ENCODE measurements at regions not wholly inside any gene's neighbourhood (a gene's known extent, or its start where the extent isn't known, plus 50 kb on each side); places are given as distances from the start of the nearest gene placed in this dataset.
A peak's percentile ranks its signal among the peaks of the same experiment; 100 is the strongest.

DNA sequence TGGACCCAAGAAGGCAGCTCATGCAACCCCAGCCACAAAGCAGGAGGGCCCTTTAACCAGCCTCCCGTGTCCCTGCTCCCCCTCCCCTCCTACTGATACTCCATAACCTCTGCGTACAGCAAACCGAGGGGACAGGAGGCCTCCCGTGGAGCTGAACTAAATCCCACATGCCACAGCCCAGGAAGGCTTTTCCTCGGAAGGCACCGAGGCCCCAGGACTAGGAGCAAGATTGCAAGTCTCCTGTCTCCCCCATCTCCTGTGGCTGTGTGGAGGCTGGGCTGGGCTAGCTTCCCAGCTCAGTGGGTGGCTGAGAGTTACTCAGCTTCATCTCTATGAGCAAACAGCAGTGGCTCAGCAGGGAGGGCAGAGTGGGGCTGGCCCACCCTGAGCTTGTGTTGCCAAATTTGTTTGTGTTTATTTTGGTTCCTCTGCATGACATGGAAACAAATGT lies 62.7 kb upstream of the NECTIN1 start:
- peak; percentile 93 for DNase-seq
- no peak overlapping the region for H3K4me3 ChIP-seq
- H3K36me3 ChIP-seq (ENCODE audit: low read depth), result no peaks in the 10 kb centered on the region
- peak overlapping the region; percentile 61 for H3K27ac ChIP-seq
- H3K27me3 ChIP-seq (replicated peaks; ENCODE audit: insufficient read depth), result no peaks in the 10 kb centered on the region; the same call in 1 of the 2 replicates
- no peak for TF ChIP-seq EZH2 (IDR thresholded peaks at IDR 0.05; ENCODE audit: insufficient read depth, poor library complexity, severe bottlenecking)
- 45 to 47% methylated on average over 6 of the region's 6 CpGs for WGBS, 2 experiments (ENCODE audit: low coverage in 1 of 2, low lambda C conversion rate in 2 of 2, missing lambda C conversion rate in 2 of 2)
- in situ Hi-C loops (cut with MboI), result no loop called here
- peaks cover 39% of the 10 kb centered on the region for H3K4me1 ChIP-seq (ENCODE audit: insufficient read depth)
- H3K9me3 ChIP-seq (ENCODE audit: low read depth), result no peaks in the 10 kb centered on the region
- no peaks in the 10 kb centered on the region for H3K79me2 ChIP-seq (ENCODE audit: insufficient read depth)
- H3K4me2 ChIP-seq (ENCODE audit: unreplicated experiment), result peak overlapping the region; percentile 46
- H3K9ac ChIP-seq, result peak overlapping the region; percentile 40; the same call in 1 of the 2 replicates
- H4K20me1 ChIP-seq (ENCODE audit: insufficient read depth), result no peaks in the 10 kb centered on the region
- no peaks in the 10 kb centered on the region for H3K9me2 ChIP-seq (ENCODE audit: insufficient read depth)
- H3F3A ChIP-seq (ENCODE audit: insufficient read depth), result peaks cover 22% of the 10 kb centered on the region
- H2AFZ ChIP-seq, result no peak overlapping the region

DNA sequence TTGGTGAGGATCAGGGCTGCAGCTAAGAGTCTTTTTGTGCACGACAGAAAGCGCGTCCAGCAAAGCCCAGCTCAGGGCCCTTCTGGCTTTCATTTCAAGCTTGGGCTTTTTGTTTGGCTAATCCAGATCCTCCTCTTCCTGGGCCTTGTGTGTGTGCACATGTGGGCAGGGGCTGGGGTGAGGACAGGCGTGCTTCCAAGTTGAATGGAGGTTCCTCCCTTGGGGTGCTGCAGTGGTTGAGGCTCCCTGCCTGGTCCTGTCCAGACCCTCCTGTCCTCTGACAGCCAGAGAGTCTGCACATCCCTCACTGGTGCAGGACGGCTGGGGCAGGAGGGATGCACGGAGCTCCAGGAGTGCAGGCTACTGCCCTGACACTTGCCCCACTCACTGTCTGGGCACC lies 62.0 kb upstream of the NECTIN1 start:
- H3K79me2 ChIP-seq (ENCODE audit: insufficient read depth), result no peaks in the 10 kb centered on the region
- WGBS, 2 experiments (ENCODE audit: low coverage in 1 of 2, low lambda C conversion rate in 2 of 2, missing lambda C conversion rate in 2 of 2), result 78 to 79% methylated on average over 5 to 6 of the region's 6 CpGs
- H3K27me3 ChIP-seq (replicated peaks; ENCODE audit: insufficient read depth), result no peaks in the 10 kb centered on the region; the same call in 1 of the 2 replicates
- DNase-seq, result no peak
- no peak overlapping the region for H3K27ac ChIP-seq
- no peak overlapping the region for H3K9ac ChIP-seq
- no peaks in the 10 kb centered on the region for H3K36me3 ChIP-seq (ENCODE audit: low read depth)
- H3K9me2 ChIP-seq (ENCODE audit: insufficient read depth), result no peaks in the 10 kb centered on the region
- in situ Hi-C loops (cut with MboI), result no loop called here
- no peaks in the 10 kb centered on the region for H4K20me1 ChIP-seq (ENCODE audit: insufficient read depth)
- H3K4me3 ChIP-seq, result no peak overlapping the region
- H3K4me1 ChIP-seq (ENCODE audit: insufficient read depth), result peaks cover 39% of the 10 kb centered on the region
- no peak overlapping the region for H3K4me2 ChIP-seq (ENCODE audit: unreplicated experiment)
- TF ChIP-seq EZH2phosphoT487 (IDR thresholded peaks at IDR 0.05; ENCODE audit: insufficient read depth, low read depth), result no peak
- no peak for TF ChIP-seq EZH2 (IDR thresholded peaks at IDR 0.05; ENCODE audit: insufficient read depth, poor library complexity, severe bottlenecking)
- H2AFZ ChIP-seq, result no peak overlapping the region
- H3K9me3 ChIP-seq (ENCODE audit: low read depth), result no peaks in the 10 kb centered on the region
- H3F3A ChIP-seq (ENCODE audit: insufficient read depth), result peaks cover 22% of the 10 kb centered on the region

DNA sequence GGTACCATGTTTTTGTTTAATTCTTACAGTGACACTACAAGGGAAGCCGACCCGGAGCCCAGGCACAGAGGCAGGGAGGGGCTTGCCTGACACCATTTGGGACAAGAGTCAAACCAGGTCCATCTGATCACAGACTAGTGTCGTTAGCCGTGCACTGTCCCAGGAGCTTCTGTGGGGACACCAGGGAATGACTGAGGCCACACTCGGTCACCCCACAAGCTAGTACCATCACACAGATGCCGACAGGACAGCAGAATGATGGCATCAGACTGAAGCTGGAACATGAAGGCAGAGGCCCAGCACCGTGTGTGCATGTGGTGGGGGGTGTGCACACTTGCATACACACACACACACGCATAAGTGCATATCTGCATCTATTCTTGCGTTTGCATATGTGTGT lies 61.5 kb upstream of the NECTIN1 start:
- Histone ChIP-seq H3K27me3 (replicated peaks; ENCODE audit: insufficient read depth) (no peaks in the 10 kb centered on the region; the same call in 1 of the 2 replicates), H3K4me1 (ENCODE audit: insufficient read depth) (peaks cover 36% of the 10 kb centered on the region), H3K4me3 (no peak overlapping the region), H3K9ac (no peak overlapping the region), H3K9me3 (ENCODE audit: low read depth) (no peaks in the 10 kb centered on the region), H3F3A (ENCODE audit: insufficient read depth) (peaks cover 18% of the 10 kb centered on the region), H3K27ac (no peak overlapping the region), H4K20me1 (ENCODE audit: insufficient read depth) (no peaks in the 10 kb centered on the region), H3K79me2 (ENCODE audit: insufficient read depth) (no peaks in the 10 kb centered on the region), H3K9me2 (ENCODE audit: insufficient read depth) (no peaks in the 10 kb centered on the region), H3K36me3 (ENCODE audit: low read depth) (no peaks in the 10 kb centered on the region), H3K4me2 (ENCODE audit: unreplicated experiment) (no peak overlapping the region), H2AFZ (no peak overlapping the region)
- in situ Hi-C loops (cut with MboI), result no loop called here
- 82 to 83% methylated on average over 9 of the region's 9 CpGs for WGBS, 2 experiments (ENCODE audit: low coverage in 1 of 2, low lambda C conversion rate in 2 of 2, missing lambda C conversion rate in 2 of 2)
- no peak for TF ChIP-seq EZH2 (IDR thresholded peaks at IDR 0.05; ENCODE audit: insufficient read depth, poor library complexity, severe bottlenecking)
- TF ChIP-seq EZH2phosphoT487 (IDR thresholded peaks at IDR 0.05; ENCODE audit: insufficient read depth, low read depth), result no peak
- DNase-seq, result no peak

DNA sequence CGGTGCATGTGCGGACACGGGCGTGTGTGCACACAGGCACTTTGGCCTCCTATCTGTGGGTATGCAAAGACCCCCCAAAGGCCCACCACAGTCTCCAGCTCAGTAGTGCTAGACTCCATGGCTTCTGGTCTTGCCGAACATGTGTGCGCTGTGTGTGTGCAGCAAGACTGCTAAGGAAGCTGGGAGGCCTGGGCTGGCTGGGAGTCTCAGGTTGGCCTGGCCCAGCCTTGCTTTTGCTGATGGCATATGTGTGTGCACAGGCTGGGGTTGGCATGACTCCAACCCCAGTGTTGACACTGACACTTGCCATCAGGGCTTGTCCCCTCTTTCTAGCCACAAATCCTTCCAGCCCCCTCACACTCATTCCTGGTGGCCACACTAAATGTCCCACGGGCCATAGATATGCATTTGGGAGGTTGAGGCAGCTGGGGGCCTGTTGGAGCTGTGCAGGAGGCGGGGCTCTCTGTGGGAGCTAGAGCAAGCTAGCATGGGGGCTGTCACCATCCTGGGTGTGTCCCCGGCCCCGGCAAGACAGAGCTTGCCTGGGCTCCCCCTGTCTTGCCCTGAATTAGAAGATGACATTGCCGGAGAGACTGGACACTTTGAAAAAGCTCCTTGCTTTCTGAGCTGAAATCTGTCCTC lies 60.9 kb upstream of the NECTIN1 start:
- in situ Hi-C loops (cut with MboI), result no loop called here
- no peaks in the 10 kb centered on the region for H3K9me3 ChIP-seq (ENCODE audit: low read depth)
- H3K4me3 ChIP-seq, result no peak overlapping the region
- H3K9ac ChIP-seq, result no peak overlapping the region
- no peaks in the 10 kb centered on the region; the same call in 1 of the 2 replicates for H3K27me3 ChIP-seq (replicated peaks; ENCODE audit: insufficient read depth)
- peaks cover 32% of the 10 kb centered on the region for H3K4me1 ChIP-seq (ENCODE audit: insufficient read depth)
- no peaks in the 10 kb centered on the region for H3K36me3 ChIP-seq (ENCODE audit: low read depth)
- no peaks in the 10 kb centered on the region for H3K9me2 ChIP-seq (ENCODE audit: insufficient read depth)
- H3K27ac ChIP-seq, result no peak overlapping the region
- H3F3A ChIP-seq (ENCODE audit: insufficient read depth), result peaks cover 15% of the 10 kb centered on the region
- no peak overlapping the region for H3K4me2 ChIP-seq (ENCODE audit: unreplicated experiment)
- H3K79me2 ChIP-seq (ENCODE audit: insufficient read depth), result no peaks in the 10 kb centered on the region
- DNase-seq, result no peak
- no peaks in the 10 kb centered on the region for H4K20me1 ChIP-seq (ENCODE audit: insufficient read depth)
- WGBS, 2 experiments (ENCODE audit: low coverage in 1 of 2, low lambda C conversion rate in 2 of 2, missing lambda C conversion rate in 2 of 2), result 83 to 84% methylated on average over 11 of the region's 11 CpGs
- TF ChIP-seq EZH2 (IDR thresholded peaks at IDR 0.05; ENCODE audit: insufficient read depth, poor library complexity, severe bottlenecking) (no peak), EZH2phosphoT487 (IDR thresholded peaks at IDR 0.05; ENCODE audit: insufficient read depth, low read depth) (no peak)
- H2AFZ ChIP-seq, result no peak overlapping the region

Data from GM23248 (cell line).